Gastrocnemius medialis (tissue), 4 donors: ENCODE measurements at regions not wholly inside any gene's neighbourhood (a gene's known extent, or its start where the extent isn't known, plus 50 kb on each side); places are given as distances from the start of the nearest gene placed in this dataset.
"Not testable (repeated sequence)": the region's sequence is repeated elsewhere in the genome, so short reads cannot be mapped to it uniquely, and the experiment has no call there.

Experiments
- ATAC-seq, 2 donors: fragments of 150-250 bp; one replicate each; pipeline ENCODE4 v1.9.1; 2016
- DNase-seq, 2 donors: peaks; one replicate each; pipeline ENCODE4 v3.0.0-alpha.2; 2019
- H3K27ac ChIP-seq, 4 donors: fragments of 200-600 bp; sonication (generic); 1 replicate in 1 of 4; 2 replicates in 3 of 4; pipeline ENCODE4 v1.5.1; 2016 to 2018; ENCODE audit warnings: mild to moderate bottlenecking in 2 of 4, moderate library complexity in 1 of 4
- H3K27me3 ChIP-seq, 3 donors: fragments of 200-600 bp; sonication (generic) in 2 of 3; 1 replicate in 1 of 3; 2 replicates in 2 of 3; pipeline versions ENCODE4 v1.5.1 to v1.6.0; 2016 to 2019; ENCODE audit warnings: mild to moderate bottlenecking in 1 of 3, moderate library complexity in 1 of 3
- H3K36me3 ChIP-seq, 2 donors: fragments of 200-600 bp; sonication (generic) in 1 of 2; one replicate each; pipeline ENCODE4 v1.5.1; 2017 to 2018
- H3K4me1 ChIP-seq, 2 donors: fragments of 200-600 bp; sonication (generic) in 1 of 2; one replicate each; pipeline ENCODE4 v1.5.1; 2016 to 2017; ENCODE audit warnings: mild to moderate bottlenecking in 2 of 2
- H3K4me3 ChIP-seq, 4 donors: fragments of 200-600 bp; sonication (generic) in 3 of 4; 1 replicate in 1 of 4; 2 replicates in 3 of 4; pipeline ENCODE4 v1.5.1; 2016 to 2019; ENCODE audit warnings: mild to moderate bottlenecking in 2 of 4
- H3K9me3 ChIP-seq, 3 donors: fragments of 200-600 bp; sonication (generic) in 2 of 3; 1 replicate in 1 of 3; 2 replicates in 2 of 3; pipeline ENCODE4 v1.5.1; 2016 to 2019
- CTCF ChIP-seq, 5 experiments: fragments of 450-650 bp in 3 of 5; fragments of 200-600 bp in 2 of 5; sonication (generic) in 2 of 5; IDR thresholded peaks in 4 of 5; conservative IDR thresholded peaks in 1 of 5; 1 replicate in 4 of 5; 2 replicates in 1 of 5; pipeline ENCODE4 v1.5.1; 2016 to 2019; ENCODE audit warnings: antibody characterized with exemption in 5 of 5, mild to moderate bottlenecking in 3 of 5, moderate library complexity in 3 of 5
- POLR2A ChIP-seq, 2 donors: fragments of 450-650 bp; IDR thresholded peaks; one replicate each; pipeline ENCODE4 v1.6.1; 2017; ENCODE audit warnings: antibody characterized with exemption in 2 of 2, mild to moderate bottlenecking in 2 of 2, moderate library complexity in 2 of 2
- in situ Hi-C, 4 donors: fragments of 200-750 bp; cut with MboI; loops; one replicate each; pipeline versions ENCODE4 v1.15.0 to v1.8.0; 2017; ENCODE audit warnings: low sequenced_read_pairs in 4 of 4
- intact Hi-C: fragments of 100-400 bp; cut with DNase I; formaldehyde crosslinking; loops from one replicate; pipeline ENCODE4 v1.15.1; 2023; ENCODE audit warnings: low total_unique reads

DNA sequence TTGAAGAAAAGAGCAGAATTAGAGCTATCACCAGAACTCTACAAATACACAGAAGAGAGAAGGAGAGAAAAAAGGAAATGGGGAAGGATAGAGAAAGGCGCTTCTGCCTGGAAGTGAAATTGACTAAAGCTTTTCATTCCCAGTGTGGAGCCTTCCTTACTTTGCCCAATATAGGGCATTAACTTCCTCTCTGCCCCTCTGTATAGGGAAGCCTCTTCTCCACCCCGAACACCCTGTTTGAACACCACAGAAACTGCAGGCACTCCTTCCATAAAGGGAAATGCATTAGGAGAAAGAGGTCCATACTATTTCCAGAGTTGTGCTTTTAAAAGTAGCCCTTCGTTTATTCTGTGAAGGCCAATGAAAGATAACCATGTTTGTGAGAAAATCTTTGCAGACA, 248.5 kb downstream of the RAP2B start:
- Histone ChIP-seq H3K36me3 (no peaks in the 10 kb centered on the region), H3K4me1 (no peaks in the 10 kb centered on the region), H3K27me3 (no peaks in the 10 kb centered on the region), H3K9me3 (no peaks in the 10 kb centered on the region), H3K27ac (no peak overlapping the region), H3K4me3 (no peak overlapping the region)
- intact Hi-C loops (no loop called here), in situ Hi-C loops (no loop called here)
- no peak for TF ChIP-seq POLR2A (IDR thresholded peaks at IDR 0.05)
- TF ChIP-seq CTCF (IDR thresholded peaks at IDR 0.05 in 4 of 5, conservative IDR thresholded peaks at IDR 0.05 in 1 of 5): no peak
- no peak for DNase-seq
- no peak for ATAC-seq

- in situ Hi-C loops (no loop called here), intact Hi-C loops (no loop called here)
- no peak for ATAC-seq
- DNase-seq: no peak
- Histone ChIP-seq H3K36me3 (no peaks in the 10 kb centered on the region), H3K9me3 (no peaks in the 10 kb centered on the region), H3K4me3 (no peak overlapping the region), H3K27me3 (no peaks in the 10 kb centered on the region), H3K4me1 (no peaks in the 10 kb centered on the region), H3K27ac (no peak overlapping the region)
- no peak for TF ChIP-seq POLR2A (IDR thresholded peaks at IDR 0.05)
- TF ChIP-seq CTCF (IDR thresholded peaks at IDR 0.05 in 4 of 5, conservative IDR thresholded peaks at IDR 0.05 in 1 of 5): no peak
Measured at GRCh38 chr3:153414982-153415381, 253.0 kb downstream of the RAP2B start.

- Histone ChIP-seq H3K27me3 (no peaks in the 10 kb centered on the region), H3K9me3 (peaks cover 0 to 3% (median 0%) of the 10 kb centered on the region in 3 donors), H3K4me3 (no peak overlapping the region), H3K27ac (no peak overlapping the region), H3K4me1 (no peaks in the 10 kb centered on the region), H3K36me3 (no peaks in the 10 kb centered on the region)
- in situ Hi-C loops: no loop called here
- ATAC-seq (no peak), DNase-seq (no peak)
- intact Hi-C loops: no loop called here
- no peak for TF ChIP-seq CTCF (IDR thresholded peaks at IDR 0.05 in 4 of 5, conservative IDR thresholded peaks at IDR 0.05 in 1 of 5)
- TF ChIP-seq POLR2A (IDR thresholded peaks at IDR 0.05): no peak
Measured at GRCh38 chr3:153422314-153422713, 260.3 kb downstream of the RAP2B start.

DNA sequence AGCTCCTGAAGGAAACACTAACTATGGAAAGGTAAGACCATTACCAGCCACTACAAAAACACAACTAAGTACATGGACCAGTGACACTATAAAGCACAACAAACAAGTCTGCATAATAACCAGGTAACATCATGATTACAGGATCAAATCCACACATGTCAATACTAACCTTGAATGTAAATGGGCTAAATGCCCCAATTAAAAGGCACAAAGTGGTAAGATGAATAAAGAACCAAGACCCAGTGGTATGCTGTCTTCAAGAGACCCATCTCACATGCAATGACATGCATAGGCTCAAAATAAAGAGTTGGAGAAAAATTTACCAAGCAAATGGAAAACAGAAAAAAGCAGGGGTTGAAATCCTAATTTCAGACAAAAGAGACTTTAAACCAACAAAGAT, 261.8 kb downstream of the RAP2B start:
- H3K4me3 ChIP-seq, intact Hi-C loops, H3K4me1 ChIP-seq, DNase-seq, H3K27me3 ChIP-seq, ATAC-seq, H3K9me3 ChIP-seq, H3K36me3 ChIP-seq, in situ Hi-C loops, H3K27ac ChIP-seq: not testable (repeated sequence)

DNA sequence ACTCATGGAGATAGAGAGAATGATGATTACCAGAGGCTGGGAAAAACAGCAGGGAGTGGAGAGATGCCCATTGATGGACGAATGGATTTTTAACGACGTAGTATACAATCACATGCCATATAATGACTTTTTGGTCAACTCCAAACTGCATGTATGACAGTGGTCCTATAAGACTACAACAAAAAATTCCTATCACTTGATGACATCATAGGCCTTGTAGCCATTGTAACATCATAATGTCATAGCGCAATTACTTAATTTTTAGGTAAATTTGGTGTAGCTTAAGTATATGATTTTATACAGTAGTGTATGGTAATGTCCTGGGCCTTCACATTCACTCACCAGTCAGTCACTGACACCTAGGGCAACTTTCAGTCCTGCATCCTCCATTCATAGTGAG, 264.3 kb downstream of the RAP2B start:
- H3K9me3 ChIP-seq: peaks cover 0 to 3% (median 0%) of the 10 kb centered on the region in 3 donors
- no peak for TF ChIP-seq POLR2A (IDR thresholded peaks at IDR 0.05)
- TF ChIP-seq CTCF (IDR thresholded peaks at IDR 0.05 in 4 of 5, conservative IDR thresholded peaks at IDR 0.05 in 1 of 5): no peak
- H3K27ac ChIP-seq: no peak overlapping the region
- H3K27me3 ChIP-seq: no peaks in the 10 kb centered on the region
- in situ Hi-C loops: no loop called here
- H3K4me3 ChIP-seq: no peak overlapping the region
- no peaks in the 10 kb centered on the region for H3K36me3 ChIP-seq
- intact Hi-C loops: no loop called here
- ATAC-seq (no peak), DNase-seq (no peak)
- no peaks in the 10 kb centered on the region for H3K4me1 ChIP-seq
